ENCODE measurements at regions not wholly inside any gene's neighbourhood (a gene's known extent, or its start where the extent isn't known, plus 50 kb on each side); places are given as distances from the start of the nearest gene placed in this dataset.

DNA sequence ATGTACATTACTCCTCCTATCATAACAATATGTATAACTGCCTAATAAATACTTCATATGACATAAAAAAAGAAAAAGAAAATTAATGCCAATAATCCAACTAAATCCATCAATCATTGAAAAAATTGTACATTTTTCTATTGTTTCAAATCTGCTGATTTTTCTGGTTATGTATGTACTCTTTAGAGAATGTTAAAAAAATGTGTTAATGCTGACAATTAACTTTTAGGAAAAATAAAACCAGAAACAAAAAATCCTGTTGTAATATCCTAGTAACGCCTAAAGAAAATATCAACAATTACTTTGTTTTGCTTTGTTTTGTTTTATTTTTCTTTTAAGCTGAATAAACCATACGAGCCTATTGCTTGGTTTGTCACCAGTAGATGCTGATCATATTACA lies 213.9 kb upstream of the USP25 start:
- TF ChIP-seq EZH2 (IDR thresholded peaks at IDR 0.05): no peak
- TF ChIP-seq POLR2AphosphoS5 (IDR thresholded peaks at IDR 0.05; ENCODE audit: borderline replicate concordance, low read depth, low read length): no peak

Data from SK-N-MC (cell line).